Activated naive CD4-positive, alpha-beta T cell treated with Interleukin-2 at 50 U/mL for 16 hours (primary cell): ENCODE measurements at regions not wholly inside any gene's neighbourhood (a gene's known extent, or its start where the extent isn't known, plus 50 kb on each side); places are given as distances from the start of the nearest gene placed in this dataset.
"Not testable (repeated sequence)": the region's sequence is repeated elsewhere in the genome, so short reads cannot be mapped to it uniquely, and the experiment has no call there.

Experiments used
- DNase-seq: peaks from one replicate; pipeline ENCODE4 v3.0.0-alpha.2; 2020

DNA sequence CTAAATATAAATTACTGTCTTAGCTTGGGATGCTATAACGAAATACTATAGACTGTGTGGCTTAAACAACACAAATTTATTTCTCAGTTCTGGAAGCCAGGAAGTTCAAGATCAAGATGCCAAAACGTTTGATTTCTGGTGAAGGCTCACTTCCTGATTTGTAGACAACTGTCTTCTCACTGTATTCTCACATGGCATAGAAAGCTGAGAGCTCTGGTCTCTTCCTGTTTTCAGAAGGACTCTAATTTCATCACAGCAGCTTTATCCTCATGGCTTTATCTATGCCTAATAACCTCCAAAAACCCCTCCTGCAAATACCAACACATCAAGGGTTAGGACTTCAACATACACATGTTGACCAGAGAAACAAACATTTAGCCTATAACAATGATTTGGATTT lies 1795.5 kb downstream of the MRPL39 start:
- no peak for DNase-seq

DNA sequence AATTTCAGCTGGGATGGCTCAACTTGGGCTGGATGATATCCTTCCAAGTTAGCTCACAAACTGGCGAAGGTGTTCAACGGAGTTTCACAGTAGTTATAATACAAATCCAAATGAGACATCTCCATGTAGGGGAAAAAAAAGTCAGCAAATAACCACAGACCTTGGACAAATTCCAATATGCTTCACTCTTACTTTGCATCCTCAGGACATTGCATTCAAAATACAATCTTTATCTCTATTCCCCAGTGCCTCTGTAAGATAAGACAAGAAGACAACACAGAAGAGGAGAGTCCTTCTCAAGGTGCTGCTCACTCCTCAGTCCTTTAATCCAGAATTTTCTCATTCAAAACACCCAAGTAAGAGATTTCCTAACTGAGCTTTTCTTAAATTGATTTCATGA lies 1797.7 kb downstream of the MRPL39 start:
- no peak for DNase-seq

DNA sequence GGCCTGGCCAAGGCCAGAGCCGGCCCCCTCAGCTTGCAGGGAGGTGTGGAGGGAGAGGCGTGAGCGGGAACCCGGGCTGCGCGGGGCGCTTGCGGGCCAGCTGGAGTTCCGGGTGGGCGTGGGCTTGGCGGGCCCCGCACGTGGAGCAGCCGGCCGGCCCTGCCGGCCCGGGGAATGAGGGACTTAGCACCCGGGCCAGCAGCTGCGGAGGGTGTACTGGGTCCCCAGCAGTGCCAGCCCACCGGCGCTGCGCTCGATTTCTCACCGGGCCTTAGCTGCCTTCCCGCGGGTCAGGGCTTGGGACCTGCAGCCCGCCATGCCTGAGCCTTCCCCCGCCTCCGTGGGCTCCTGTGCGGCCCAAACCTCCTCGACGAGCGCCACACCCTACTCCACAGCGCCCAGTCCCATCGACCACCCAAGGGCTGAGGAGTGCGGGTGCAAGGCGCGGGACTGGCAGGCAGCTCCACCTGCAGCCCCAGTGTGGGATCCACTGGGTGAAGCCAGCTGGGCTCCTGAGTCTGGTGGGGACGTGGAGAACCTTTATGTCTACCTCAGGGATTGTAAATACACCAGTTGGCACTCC lies 1800.2 kb downstream of the MRPL39 start:
- not testable (repeated sequence) for DNase-seq

DNA sequence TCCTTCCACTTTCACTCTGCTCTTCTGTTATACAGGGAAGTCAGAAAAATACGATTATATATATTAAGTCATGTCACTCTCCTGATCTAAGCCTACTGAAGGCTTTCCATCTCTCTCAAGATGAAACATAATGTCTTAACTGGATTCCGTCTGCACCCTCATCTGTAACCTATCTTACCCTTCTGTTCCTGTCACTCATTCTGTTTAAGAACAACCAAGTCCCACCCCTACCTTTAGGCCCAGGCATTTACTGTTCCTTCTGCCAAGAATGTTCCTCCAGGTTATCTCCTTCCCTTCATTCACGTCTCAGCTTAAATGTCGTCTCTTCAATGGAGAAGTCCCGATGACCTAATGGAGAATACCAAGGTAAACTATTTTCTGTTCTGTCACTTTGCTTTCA lies 1802.4 kb downstream of the MRPL39 start:
- no peak for DNase-seq

DNA sequence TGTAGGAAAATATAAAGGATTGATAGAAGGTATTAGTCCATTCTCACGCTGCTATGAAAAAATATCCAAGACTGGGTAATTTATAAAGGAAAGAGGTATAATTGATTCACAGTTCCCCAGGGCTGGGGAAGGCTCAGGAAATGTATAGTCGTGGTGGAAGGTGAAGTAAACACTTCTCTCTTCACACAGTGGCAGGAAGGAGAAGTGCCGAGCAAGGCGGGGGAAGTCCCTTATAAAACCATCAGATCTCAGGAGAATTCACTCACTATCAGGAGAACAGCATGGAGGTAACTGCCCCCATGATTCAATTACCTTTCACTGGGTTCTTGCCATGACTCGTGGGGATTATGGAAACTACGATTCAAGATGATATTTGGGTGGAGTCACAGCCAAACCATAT lies 1806.0 kb downstream of the MRPL39 start:
- no peak for DNase-seq

DNA sequence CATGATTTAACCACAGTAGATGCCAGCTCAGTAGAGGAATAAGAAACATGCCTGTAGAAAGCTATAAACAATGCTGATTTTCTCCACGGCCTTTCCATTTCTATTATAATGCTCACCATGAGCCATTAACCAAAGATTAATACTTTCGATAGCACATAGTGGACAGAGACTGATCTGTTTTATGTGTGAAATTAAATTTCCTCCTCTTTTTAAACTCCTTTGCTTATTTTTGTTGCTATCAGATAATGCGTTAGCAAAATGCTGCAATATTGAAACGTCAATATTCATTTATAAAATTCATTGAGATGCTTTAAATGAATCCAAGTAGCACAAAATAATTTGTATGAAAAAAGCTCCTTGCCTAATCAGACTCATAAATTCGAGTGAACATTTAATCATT lies 1807.9 kb downstream of the MRPL39 start:
- no peak for DNase-seq

DNA sequence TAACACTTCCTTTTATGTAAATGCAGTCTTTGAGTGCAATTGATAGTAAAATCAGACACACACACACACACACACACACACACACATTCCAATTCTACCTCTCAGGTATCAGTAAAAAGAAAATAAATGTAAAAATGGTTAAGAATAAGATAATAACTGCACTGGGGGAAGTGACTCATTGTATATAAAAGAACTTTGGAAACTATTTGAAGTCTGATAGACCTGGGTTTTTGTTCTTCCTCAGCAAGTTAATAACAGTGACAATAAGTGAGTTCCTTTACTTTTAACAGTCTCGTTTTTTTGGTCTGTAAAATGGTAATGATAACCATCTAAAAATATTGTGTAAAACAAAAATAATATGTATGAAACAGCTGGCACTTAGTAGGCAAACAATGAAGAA lies 1815.0 kb downstream of the MRPL39 start:
- no peak for DNase-seq

DNA sequence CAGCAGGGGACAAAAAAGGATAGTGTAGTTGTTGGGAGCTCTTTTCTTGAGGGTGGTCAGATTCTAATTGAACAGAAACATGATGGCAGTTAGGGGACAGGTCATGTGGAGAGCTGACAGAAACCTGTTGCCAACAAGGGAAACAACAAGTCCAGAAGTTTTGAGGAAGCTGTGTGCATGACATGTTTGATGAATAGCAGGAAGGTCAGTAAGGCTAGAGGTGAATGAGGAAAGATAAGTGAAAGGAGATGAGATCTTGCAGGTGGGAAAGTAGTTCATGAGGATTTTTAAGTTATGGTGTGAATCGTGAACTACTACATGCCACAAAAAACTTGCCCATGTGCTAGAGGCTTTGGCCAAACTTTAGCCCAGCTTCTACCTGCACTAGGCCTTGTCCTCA lies 1817.4 kb downstream of the MRPL39 start:
- no peak for DNase-seq

DNA sequence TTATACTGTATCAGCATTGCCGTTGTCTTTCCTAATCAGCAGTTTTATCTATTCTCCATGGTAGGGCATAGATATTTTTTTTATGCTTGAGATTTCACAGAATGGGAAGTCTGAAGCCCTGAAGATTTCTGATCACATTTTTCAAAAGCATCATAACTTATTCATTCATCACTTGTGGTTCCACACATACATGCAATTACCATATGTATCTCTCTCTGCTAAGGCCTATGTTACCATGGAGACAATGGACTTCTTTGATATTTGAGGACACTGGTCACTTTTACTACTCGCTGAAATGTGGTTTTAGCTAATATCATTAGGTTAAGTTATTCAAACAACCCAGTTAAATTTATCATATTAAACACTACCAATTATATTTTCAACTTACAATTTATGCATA lies 1827.0 kb downstream of the MRPL39 start:
- no peak for DNase-seq

DNA sequence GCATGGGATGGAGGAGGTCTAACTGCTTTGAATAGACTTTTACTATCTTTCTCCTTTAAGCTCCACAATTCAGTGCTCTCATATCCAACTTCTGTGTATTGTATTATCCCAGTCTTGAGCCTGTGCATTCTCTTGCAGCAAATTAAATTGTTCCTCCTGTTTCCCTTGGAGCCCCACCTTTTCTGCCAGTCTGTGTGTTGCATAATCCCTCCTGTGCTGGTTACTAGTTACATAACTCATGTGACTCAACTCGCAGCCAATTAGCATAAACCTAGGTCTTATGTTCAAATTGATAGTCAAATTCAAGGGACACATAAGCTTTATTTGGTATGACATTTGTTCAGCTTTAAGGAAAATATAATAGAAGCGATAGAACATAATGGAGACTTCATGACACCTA lies 1863.5 kb downstream of the MRPL39 start:
- no peak for DNase-seq

DNA sequence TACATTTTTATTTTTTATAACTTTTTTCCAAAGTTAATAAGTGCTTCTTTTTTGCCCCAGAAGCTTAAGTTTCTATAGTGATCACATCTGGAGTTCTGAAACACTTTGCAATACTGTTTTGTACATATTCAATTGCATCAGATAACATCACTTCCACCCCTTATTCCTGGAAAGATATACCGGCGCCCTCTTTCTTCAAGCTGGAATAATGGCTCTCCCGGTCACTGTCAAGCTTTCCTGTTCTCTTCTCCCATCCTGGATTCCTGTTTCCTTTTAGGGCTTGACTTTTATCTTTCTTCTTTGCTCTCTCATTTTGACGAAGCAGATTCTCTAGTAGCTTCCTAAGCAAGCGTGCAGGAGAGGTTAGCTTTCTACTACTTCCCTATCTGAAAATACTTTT lies 1866.8 kb downstream of the MRPL39 start:
- no peak for DNase-seq

DNA sequence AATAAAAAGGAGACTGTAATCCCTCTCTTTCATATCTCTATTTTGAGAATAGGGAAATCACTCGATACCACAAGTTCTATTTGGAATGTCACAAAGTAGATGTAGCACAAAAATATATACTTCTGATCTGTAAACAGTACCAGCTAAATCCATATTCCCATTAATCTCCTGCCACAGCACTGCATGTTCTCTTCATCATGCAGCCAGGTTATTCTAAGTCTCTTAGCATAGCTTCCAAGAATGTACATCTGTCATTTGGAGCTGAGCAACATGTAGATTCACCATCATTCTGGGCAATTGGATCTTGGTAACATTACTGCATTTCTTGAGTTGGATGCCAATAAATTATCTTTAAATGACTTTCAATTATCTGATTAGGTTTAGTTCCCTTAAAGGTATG lies 1874.5 kb downstream of the MRPL39 start:
- DNase-seq = no peak

DNA sequence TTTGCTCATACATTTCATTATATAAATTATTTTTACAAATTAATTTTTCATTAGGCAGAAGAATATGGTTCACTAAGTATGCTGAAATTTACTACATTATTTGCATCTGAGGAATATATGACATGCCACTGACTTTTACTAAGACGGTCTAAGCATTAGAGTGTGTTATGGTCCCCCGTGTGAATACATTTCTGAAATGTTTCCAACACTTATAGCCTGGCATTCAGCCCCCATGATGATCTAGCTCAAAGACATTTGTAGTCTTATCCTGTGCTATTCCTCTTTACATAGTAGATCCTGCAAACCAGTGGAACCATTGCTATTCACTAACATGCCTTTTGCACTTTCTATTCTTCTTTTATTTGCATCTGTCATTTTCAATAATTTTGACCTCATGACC lies 1878.0 kb downstream of the MRPL39 start:
- DNase-seq = no peak

DNA sequence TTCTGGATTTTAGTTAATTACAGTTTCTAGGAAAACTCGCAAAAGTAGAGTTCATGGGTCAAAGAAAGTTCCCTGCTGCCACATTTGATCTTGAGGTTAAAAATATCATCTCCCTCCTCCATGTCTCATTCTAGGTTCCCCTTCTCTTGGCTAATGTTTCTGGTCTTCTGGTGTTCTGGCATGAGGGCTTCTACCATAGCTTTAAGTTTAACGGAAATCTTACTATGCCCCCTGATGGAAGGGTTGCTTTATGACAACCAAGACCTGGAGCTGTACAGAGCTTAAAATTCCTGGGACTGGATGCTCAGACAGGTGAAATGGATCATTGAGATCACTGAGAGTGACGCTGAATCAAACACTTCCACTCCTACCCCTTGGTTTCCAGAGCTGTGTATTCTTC lies 1881.7 kb downstream of the MRPL39 start:
- no peak for DNase-seq

DNA sequence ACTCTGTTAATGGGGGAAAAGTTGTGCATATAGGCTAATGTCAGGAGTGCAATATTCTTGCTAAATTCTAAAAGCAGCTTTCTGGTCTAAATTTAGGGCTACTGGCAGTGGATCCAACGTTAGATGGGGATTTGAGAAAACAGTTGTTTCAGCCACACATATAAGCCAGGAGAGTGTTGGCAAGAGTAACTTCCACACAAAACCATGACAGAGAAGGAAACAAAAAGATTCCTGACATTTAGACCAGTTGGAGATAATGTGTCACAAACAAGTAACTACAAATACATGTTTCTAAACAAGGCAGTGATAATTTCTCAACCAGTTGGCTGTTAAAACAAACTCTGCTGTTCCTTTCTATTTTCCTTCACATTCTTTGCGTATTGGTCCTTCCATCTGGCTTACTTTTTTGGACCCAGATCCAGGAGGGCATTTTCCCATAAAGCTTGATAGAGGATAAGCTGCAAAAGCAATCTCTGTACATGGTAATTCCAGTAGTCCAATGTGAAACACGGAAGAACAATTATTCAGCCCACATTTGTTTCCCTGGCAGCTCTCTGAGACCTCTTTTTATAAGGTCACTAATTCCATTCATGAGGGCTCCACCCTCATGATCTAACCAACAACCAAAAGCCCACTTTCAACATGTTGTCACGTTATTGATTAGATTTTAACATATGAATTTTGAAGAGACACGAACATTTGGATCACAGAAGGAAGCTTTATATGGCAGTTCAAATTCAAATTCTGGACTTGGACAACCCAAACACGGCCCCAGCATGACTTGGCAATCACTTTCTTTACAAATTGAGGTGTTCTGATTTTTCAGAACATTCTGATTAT lies 1888.6 kb downstream of the MRPL39 start:
- no peak for DNase-seq

DNA sequence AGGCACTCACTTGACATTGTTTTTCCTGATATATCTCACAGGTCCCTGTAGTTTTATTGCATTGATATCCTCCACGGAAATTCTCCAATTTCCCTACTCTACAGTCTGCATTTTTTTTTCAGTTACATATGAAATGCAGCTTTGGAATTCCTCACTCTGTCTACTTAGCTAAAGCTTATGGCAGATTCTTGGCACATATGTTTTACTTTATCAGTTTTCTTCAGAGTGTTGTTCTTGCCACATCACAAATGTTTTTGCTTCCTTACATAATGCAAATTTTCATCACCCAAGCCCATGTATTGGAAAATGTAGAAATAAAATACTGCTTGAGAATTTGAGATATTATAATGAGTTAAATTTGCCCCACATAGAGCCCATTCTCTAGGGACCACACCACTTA lies 1895.1 kb downstream of the MRPL39 start:
- no peak for DNase-seq

DNA sequence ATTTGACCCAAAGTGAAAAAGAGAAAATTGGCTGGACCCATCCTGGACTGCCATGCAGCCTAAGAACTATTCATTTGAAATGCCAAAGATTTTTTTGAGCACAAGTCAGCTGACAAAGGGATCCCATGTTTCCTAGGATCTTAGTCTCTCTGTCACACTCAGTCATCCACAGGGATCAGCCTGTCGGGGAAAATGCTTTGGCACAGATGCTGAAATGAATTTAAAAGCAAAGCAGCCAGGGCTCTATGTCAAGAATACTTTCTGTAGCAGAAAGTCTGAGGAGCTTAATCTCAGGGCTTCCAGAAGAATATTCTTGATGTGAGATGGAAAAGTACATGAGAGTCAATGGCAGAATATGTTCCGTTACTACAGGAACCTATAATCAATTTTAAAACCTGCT lies 1900.8 kb downstream of the MRPL39 start:
- DNase-seq = no peak

DNA sequence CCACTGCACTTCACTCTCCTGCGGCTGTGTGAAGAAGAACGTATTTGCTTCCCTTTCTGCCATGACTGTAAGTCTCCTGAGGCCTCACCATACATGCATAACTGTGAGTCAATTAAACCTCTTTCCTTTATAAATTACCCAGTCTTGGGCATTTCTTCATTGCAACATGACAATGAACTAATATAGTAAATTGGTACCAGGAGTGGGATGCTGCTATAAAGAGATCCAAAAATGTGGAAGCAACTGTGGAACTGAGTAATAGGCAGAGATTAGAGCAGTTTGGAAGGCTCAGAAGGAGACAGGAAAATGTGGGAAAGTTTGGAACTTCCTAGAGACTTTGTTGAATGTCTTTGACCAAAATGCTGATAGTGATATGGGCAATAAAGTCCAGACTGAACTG lies 1907.9 kb downstream of the MRPL39 start:
- no peak for DNase-seq

DNA sequence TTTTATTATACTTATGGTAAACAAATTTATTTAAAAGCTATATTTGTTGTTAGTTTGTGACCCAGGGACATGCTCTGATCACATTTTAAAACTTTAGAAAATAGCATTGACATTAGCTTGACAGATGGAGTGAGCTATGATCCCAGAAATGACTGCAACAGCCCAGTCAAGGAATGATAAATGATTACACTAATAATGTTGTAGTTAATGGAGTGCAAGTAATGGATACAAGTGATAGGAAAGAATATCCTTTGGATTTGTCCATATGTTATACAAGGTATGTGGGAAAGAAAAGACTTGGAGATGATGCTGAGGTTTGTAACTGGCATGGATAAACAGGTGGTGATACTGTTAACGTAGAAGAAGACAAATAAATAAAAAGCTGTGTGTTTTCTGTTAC lies 1908.7 kb downstream of the MRPL39 start:
- no peak for DNase-seq

DNA sequence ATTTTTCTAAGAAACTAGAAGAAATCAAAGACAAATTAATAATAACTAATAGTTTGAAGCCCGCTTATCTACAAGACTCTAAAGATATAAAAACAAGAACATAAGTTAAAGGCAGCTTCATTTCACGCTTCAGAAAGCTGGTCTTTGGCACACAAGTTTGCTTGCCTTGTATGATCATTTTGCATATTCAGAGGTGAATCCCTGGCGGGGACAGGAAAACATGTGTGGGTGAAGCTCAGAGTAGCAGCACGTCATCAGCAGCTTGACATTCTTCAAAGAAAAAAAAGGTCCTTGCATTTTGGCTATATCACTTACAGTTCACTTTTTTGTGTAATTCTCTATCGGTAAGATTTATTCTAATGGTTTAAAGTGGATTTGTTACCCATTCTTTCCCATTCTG lies 1911.8 kb downstream of the MRPL39 start:
- DNase-seq = no peak

DNA sequence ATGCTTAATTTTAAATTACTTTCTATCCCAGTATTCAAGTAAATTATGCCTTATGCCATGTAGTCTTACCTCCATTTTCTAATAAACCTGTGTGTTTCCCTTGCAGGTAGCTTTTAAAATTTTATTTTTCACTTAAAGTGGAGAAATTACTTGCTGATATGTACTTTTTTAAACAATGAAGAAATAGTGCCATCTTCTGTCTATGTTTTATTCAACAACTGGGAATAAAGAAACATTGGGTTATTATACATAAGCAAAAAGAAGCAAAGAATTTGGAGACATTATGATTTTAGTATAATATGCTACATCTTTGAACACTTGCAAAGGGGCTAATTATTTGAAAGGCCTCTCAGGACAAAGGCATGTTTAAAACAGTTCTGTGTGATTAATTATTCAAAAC lies 1912.9 kb downstream of the MRPL39 start:
- DNase-seq = no peak

DNA sequence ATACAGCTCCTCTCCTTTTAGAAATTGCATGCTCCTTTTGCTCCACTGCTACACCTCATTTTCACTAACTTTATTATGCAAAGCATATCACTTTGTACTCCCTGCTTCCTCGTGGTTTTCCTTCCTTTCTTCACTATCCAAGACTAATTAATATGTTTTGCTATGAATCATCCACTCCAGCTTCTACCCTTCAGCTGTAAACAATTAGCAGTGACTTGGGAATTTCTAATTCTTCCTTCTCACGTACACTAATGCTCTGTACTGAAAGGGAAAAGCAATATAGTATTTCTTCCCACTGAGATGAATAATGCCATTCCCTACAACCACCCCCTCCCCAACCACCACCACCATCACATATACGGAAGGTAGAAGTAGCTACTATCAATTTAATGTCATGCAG lies 1917.0 kb downstream of the MRPL39 start:
- no peak for DNase-seq

DNA sequence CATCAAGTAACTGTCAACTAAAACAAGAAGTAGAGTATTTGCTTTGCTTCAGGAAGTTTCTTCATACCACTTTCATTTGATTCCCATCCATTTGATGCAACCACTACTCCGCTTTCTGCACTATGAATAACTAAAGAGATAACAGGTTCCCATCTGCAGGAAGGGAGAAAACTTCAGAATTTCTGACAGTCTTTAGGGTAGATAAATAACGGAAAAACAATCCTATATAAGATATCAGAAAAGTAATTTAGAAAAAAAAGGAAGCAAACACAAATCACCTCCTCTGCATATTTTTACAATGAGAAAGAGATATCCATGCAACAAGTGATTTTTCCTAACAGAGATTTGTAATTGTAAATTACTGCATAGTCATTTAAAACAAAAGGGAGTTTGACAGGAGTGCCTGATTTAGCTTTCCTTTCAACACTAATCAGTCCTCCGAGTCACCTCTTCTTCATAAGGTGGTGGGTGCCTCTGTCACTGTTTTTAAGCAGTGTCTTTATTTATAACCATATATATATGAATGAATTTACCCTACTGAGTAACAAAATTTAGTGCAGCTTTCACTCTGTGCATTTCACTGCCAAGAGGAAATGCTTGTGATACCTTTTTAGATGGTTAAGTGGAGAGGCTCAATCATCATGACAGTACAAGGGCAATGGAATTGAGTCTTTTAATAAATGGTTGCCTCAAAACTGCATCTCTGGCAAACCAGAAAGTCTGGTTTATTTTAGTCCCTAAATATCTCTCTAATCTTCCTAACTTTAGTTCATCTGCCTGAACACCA lies 1920.4 kb downstream of the MRPL39 start:
- no peak for DNase-seq

DNA sequence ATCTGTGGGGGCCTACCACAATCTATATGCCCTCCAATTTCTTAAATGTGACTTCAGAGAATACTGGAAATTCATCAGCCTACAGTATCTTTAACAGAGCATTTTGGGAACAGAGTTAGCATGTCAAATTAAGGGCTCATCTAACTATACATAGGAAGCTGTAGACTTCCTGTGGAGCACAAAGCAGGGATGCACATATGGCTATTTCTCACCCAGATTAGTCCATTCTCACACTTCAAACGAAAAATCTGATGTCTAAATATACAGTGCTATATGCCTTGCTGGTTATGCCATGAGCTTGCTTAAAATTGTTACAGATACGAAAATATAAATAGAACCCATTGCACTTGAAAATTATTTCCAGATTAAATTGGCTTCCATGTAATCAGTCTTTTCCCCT lies 1922.8 kb downstream of the MRPL39 start:
- no peak for DNase-seq
